ENCODE measurements at regions not wholly inside any gene's neighbourhood (a gene's known extent, or its start where the extent isn't known, plus 50 kb on each side); places are given as distances from the start of the nearest gene placed in this dataset.

DNA sequence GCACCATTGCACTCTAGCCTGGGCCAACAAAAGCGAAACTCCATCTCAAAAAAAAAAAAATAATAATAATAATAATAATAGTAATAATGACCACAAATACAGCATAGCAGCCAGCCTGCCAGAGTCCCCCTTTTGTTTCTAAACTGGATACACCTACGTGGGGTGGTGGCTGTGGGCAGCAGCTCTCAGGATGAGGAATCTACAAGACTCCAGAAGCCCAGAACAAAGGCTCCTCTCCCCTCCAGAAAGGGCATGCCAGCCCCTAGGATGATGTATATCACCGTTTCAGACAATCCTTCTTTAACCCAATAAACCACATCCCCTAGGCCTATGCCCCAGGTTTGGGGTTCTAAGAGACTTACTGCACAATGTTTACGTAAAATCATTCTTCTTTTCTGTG lies 155.9 kb downstream of the QRSL1 start:
- H2AK5ac ChIP-seq (ENCODE audit: insufficient read length, low read length) = no peak overlapping the region
- H3K79me2 ChIP-seq (ENCODE audit: insufficient read depth, low read length) = no peaks in the 10 kb centered on the region
- no peak overlapping the region for H4K91ac ChIP-seq (ENCODE audit: insufficient read length, low read depth, low read length)
- H2AFZ ChIP-seq (ENCODE audit: low read length) = no peak overlapping the region
- H4K5ac ChIP-seq (ENCODE audit: insufficient read length, low read depth, low read length) = no peak overlapping the region
- Mint-ChIP-seq H3K27me3 (ENCODE audit: low read depth) (peaks cover 6% of the 10 kb centered on the region), H3K4me3 (no peak overlapping the region), H3K36me3 (ENCODE audit: insufficient read depth in 1 of 3, low read depth in 3 of 3) (peaks cover 16 to 23% (median 17%) of the 10 kb centered on the region in 3 experiments), H3K4me1 (peaks cover 14 to 15% of the 10 kb centered on the region in 2 experiments), H3K9me3 (peaks cover 23% of the 10 kb centered on the region in 2 experiments), H3K27ac (no peak overlapping the region)
- H3K79me1 ChIP-seq (ENCODE audit: insufficient read depth, low read depth, low read length, poor library complexity, severe bottlenecking) = no peaks in the 10 kb centered on the region
- no peak overlapping the region for H3T11ph ChIP-seq (ENCODE audit: low read length)
- no peak overlapping the region for H3K4me2 ChIP-seq (ENCODE audit: insufficient read depth, insufficient read length, low read length)
- H3K27ac ChIP-seq (ENCODE audit: insufficient read length, low read depth, low read length) = no peak overlapping the region
- H3K27me3 ChIP-seq (ENCODE audit: insufficient read depth, low read length) = no peaks in the 10 kb centered on the region
- no peaks in the 10 kb centered on the region for H4K20me1 ChIP-seq (ENCODE audit: control insufficient read depth, insufficient read depth, insufficient read length)
- H4K8ac ChIP-seq (replicated peaks; ENCODE audit: insufficient read length, low read depth, low read length) = no peak overlapping the region
- H3K14ac ChIP-seq (ENCODE audit: insufficient read depth, low read length) = no peak overlapping the region
- H2BK15ac ChIP-seq (ENCODE audit: low read depth, low read length) = no peak overlapping the region
- H3K4me1 ChIP-seq (ENCODE audit: insufficient read depth, low read length) = no peaks in the 10 kb centered on the region
- no peak overlapping the region for H3K18ac ChIP-seq (ENCODE audit: insufficient read length, low read depth, low read length)
- no peak for DNase-seq
- no peak overlapping the region for H2BK20ac ChIP-seq (ENCODE audit: low read depth, low read length, poor library complexity, severe bottlenecking)
- WGBS (ENCODE audit: extremely low coverage, insufficient read length, low lambda C conversion rate) = no CpG with 5 or more reads among the region's 4 CpGs
- no peak overlapping the region for H2BK5ac ChIP-seq (ENCODE audit: insufficient read length, low read length)
- H3K56ac ChIP-seq (ENCODE audit: insufficient read length, low read depth, low read length) = no peak overlapping the region
- TF ChIP-seq, protein P1, sequence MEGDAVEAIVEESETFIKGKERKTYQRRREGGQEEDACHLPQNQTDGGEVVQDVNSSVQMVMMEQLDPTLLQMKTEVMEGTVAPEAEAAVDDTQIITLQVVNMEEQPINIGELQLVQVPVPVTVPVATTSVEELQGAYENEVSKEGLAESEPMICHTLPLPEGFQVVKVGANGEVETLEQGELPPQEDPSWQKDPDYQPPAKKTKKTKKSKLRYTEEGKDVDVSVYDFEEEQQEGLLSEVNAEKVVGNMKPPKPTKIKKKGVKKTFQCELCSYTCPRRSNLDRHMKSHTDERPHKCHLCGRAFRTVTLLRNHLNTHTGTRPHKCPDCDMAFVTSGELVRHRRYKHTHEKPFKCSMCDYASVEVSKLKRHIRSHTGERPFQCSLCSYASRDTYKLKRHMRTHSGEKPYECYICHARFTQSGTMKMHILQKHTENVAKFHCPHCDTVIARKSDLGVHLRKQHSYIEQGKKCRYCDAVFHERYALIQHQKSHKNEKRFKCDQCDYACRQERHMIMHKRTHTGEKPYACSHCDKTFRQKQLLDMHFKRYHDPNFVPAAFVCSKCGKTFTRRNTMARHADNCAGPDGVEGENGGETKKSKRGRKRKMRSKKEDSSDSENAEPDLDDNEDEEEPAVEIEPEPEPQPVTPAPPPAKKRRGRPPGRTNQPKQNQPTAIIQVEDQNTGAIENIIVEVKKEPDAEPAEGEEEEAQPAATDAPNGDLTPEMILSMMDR (conservative IDR thresholded peaks at IDR 0.05) = no peak
- H3K23ac ChIP-seq (ENCODE audit: insufficient read length, low read depth, low read length) = no peak overlapping the region
- H3K4ac ChIP-seq (ENCODE audit: low read depth, low read length) = no peak overlapping the region
- no peak overlapping the region for H2BK120ac ChIP-seq (ENCODE audit: low read depth, low read length, poor library complexity, severe bottlenecking)
- no peak overlapping the region for H2BK12ac ChIP-seq (ENCODE audit: insufficient read length, low read depth, low read length)
- no peaks in the 10 kb centered on the region for H3K23me2 ChIP-seq (ENCODE audit: insufficient read length, low read depth, low read length, poor library complexity, severe bottlenecking)
- H3K9me3 ChIP-seq (ENCODE audit: control insufficient read depth, low read depth, low read length) = no peaks in the 10 kb centered on the region
- H3K9ac ChIP-seq (ENCODE audit: extremely low read depth, insufficient read length, low read length) = no peak overlapping the region

All from H9 (cell line).